ENCODE measurements at regions not wholly inside any gene's neighbourhood (a gene's known extent, or its start where the extent isn't known, plus 50 kb on each side); places are given as distances from the start of the nearest gene placed in this dataset.
"Not testable (repeated sequence)": the region's sequence is repeated elsewhere in the genome, so short reads cannot be mapped to it uniquely, and the experiment has no call there.

DNA sequence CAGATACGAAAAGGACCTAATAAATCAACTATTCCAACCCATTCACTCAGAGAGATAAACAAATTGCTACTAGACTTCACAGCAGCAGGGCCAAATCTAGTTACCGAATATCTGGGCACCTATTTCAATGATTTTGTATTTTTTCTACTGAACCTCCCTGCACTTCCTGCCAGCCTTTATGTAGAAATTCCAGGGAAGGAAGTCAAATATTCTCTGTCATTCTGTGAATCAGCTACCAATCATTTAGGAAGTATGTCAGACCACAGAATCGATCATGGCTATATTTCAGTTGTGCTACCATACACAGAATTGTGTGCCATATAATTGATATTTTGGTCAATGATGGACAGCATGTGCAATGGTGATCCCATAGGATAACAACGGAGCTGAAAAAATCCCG is 109.6 kb upstream of the SPOPL start:
- ChIA-PET POLR2A (no interaction called here), CTCF (no interaction called here)
- Mint-ChIP-seq H3K36me3 (ENCODE audit: low read depth) (no peaks in the 10 kb centered on the region), H3K27me3 (no peaks in the 10 kb centered on the region), H3K9me3 (no peaks in the 10 kb centered on the region), H3K4me3 (no peak overlapping the region), H3K27ac (no peak overlapping the region), H3K4me1 (no peaks in the 10 kb centered on the region)
- DNase-seq: no peak

DNA sequence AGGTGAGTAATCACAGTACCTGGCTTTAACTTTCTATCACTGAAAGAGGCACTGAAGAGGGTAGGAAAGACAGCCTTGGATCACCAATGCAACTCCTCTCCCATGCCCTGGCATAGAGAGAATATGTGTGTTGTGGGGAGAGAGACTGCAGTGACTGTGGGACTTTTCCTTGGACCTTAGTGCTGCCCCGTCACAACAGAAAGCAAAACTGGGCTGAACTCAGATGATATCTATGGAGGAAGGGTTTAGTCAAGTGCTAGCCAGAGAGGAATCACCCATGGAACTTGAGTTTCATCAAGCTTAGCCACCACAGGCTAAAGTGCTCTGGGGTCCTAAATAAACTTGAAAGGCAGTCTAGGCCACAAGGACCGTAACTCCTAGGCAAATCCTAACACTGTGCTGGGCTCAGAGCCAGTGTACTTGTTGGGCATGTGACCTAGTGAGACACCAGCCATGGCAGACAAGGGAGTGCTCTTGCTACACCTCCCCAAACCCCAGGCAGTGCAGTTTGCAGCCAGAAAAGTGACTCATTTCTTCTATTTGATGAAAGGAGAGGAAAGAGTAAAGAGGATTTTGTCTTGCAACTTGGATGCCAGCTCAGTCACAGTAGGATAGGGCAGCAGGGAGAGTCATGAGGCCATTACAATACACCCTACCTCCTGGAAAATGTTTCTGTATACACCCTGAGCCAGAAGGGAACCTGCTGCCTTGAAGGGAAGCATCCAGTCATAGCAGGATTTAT is 105.8 kb upstream of the SPOPL start:
- no peaks in the 10 kb centered on the region for H3K4me1 Mint-ChIP-seq
- POLR2A ChIA-PET: no interaction called here
- CTCF ChIA-PET: no interaction called here
- H3K9me3 Mint-ChIP-seq: no peaks in the 10 kb centered on the region
- no peak overlapping the region for H3K27ac Mint-ChIP-seq
- no peaks in the 10 kb centered on the region for H3K36me3 Mint-ChIP-seq (ENCODE audit: low read depth)
- no peak for DNase-seq
- no peaks in the 10 kb centered on the region for H3K27me3 Mint-ChIP-seq
- no peak overlapping the region for H3K4me3 Mint-ChIP-seq

DNA sequence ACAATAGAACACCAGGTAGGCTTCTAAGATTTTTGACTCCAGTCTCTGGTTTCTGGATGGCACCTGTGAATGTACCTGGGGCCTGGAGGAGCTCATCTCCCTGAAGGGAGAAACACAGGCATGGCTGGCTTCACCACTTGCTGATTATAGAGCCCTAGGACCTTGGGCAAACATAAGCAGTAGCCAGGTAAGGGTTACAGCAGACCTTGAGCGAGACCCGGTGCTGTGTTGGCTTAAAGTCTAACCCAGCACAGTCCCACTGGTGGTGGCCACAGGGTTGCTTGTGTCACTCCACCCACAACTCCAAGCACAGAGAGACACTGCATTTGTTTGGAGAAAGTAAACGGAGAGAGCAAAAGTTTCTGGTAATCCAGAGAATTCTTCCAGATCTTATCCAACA is 104.7 kb upstream of the SPOPL start:
- no peak for DNase-seq
- Mint-ChIP-seq H3K4me3 (no peak overlapping the region), H3K9me3 (no peaks in the 10 kb centered on the region), H3K27me3 (no peaks in the 10 kb centered on the region), H3K27ac (no peak overlapping the region), H3K36me3 (ENCODE audit: low read depth) (no peaks in the 10 kb centered on the region), H3K4me1 (no peaks in the 10 kb centered on the region)
- ChIA-PET CTCF (no interaction called here), POLR2A (no interaction called here)

DNA sequence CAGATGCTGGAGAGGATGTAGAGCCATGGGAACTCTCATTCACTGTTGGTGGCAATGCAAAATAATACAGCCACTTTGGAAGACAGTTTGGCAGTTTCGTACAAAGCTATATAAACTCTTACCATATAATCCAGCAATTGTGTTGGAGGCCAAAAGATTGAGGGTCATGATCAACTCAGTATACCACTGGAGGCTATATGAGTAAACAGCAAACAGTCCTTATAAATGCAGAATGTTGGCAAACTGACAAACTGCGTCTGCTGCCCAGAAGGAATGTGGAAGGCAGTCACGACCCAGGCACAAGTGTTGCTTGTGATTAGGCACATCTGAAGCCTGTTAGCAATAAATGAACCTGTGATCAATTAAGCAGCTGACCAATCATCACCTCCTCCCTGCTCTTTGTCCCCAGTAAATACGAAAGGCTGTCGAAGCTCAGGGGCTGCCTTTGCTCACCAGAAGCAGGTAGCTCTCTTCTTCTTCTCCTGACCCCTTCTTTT is 98.1 kb upstream of the SPOPL start:
- H3K27ac Mint-ChIP-seq: no peak overlapping the region
- no peaks in the 10 kb centered on the region for H3K36me3 Mint-ChIP-seq (ENCODE audit: low read depth)
- H3K27me3 Mint-ChIP-seq: no peaks in the 10 kb centered on the region
- POLR2A ChIA-PET: no interaction called here
- CTCF ChIA-PET: no interaction called here
- H3K4me1 Mint-ChIP-seq: no peaks in the 10 kb centered on the region
- H3K9me3 Mint-ChIP-seq: no peaks in the 10 kb centered on the region
- no peak for DNase-seq
- no peak overlapping the region for H3K4me3 Mint-ChIP-seq

DNA sequence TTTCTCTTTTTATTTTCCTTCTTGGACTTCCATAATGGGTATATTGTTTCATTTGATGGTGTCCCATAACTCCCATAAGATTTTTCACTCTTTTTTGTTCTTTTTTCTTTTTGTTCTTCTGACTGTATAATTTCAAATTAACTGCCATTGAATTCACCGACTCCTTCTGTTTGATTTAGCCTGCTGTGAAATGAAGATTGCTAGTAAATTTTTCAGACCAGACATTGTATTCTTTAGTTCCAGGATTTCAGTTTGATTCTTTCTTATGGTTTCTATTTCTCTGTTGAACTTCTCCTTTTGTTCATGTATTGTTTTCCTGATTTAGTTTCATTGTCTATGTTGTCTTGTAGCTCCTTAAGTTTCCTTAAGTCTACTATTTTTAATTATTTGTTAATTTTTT is 87.6 kb upstream of the SPOPL start:
- POLR2A ChIA-PET: no interaction called here
- Mint-ChIP-seq H3K4me3 (no peak overlapping the region), H3K4me1 (no peaks in the 10 kb centered on the region), H3K27me3 (no peaks in the 10 kb centered on the region), H3K9me3 (peaks cover 17% of the 10 kb centered on the region), H3K36me3 (ENCODE audit: low read depth) (no peaks in the 10 kb centered on the region), H3K27ac (no peak overlapping the region)
- CTCF ChIA-PET: no interaction called here
- no peak for DNase-seq

DNA sequence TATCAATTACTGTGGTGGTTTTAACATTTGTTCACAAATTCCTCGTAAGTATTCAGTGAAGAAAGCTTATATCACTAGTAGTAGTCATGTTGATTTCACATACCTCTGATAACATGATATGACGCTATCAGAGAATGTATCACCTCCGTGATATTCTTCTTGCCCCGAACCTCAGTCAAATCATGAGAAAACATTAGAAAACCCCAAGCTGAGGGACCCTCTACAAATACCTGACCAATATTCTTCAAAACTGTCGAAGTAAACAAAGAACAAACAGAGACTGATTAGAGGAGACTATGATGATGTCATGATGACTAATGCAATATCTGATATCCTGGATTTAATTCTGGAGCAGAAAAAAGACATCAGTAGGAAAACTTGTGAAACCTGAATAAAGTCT is 85.6 kb upstream of the SPOPL start:
- DNase-seq: no peak
- ChIA-PET CTCF (no interaction called here), POLR2A (no interaction called here)
- Mint-ChIP-seq H3K9me3 (peaks cover 15% of the 10 kb centered on the region), H3K27me3 (no peaks in the 10 kb centered on the region), H3K27ac (no peak overlapping the region), H3K4me3 (no peak overlapping the region), H3K4me1 (no peaks in the 10 kb centered on the region), H3K36me3 (ENCODE audit: low read depth) (no peaks in the 10 kb centered on the region)

DNA sequence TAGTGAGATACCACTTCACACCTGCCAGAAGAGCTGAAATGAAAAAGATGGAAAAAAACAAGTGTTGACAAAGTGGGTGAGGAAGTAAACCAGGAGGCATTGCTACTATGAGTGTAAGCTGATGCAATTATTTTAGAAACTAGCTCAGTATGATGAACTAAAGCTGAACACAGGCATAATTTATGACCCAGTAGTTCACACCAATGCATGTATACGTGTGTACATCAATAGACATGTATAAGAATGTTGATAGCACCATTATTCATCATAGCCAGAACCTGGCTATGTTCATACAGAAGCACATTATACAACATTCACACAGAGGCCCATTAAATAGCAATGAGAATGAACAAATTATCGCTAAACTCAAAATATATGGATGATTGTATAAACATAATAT is 83.1 kb upstream of the SPOPL start:
- POLR2A ChIA-PET: no interaction called here

DNA sequence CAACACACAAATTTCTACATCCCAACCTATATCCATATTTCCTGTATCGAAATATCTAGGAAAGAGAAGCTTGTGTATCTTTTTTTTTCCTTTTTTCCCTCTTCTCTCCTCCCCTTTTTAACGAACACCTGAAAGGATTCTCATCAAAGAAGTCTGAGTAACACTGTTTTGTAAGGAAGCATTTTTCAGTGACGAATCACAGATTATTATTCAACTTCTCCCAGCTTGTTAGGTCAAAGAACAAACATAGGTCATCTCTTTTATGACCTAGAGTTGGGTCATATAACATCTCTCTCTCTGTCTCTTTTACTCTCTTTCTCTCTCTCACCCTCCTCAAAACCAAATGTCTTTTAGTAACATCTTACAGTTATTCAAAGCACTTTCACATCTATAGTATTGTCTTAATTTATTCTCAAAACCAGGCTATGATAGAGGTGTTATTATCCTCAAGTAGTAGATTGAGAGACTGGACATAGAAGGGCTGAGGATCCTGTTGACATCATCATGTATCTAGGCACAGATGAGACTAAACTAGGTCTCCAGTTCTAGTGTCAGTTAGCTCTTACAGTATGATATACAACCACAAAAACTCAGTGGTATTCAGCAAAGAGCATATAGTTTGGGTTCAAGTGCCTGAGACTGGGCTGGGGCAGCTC is 80.1 kb upstream of the SPOPL start:
- H3K27ac Mint-ChIP-seq: no peak overlapping the region
- POLR2A ChIA-PET: no interaction called here
- no peak overlapping the region for H3K4me3 Mint-ChIP-seq
- CTCF ChIA-PET: no interaction called here
- no peak for DNase-seq
- H3K9me3 Mint-ChIP-seq: peaks cover 9% of the 10 kb centered on the region
- no peaks in the 10 kb centered on the region for H3K4me1 Mint-ChIP-seq
- no peaks in the 10 kb centered on the region for H3K36me3 Mint-ChIP-seq (ENCODE audit: low read depth)
- peaks cover 2% of the 10 kb centered on the region for H3K27me3 Mint-ChIP-seq

More for the DNA sequence above, 83.1 kb upstream of the SPOPL start:
- H3K27me3 Mint-ChIP-seq: no peaks in the 10 kb centered on the region
- no peaks in the 10 kb centered on the region for H3K36me3 Mint-ChIP-seq (ENCODE audit: low read depth)
- H3K27ac Mint-ChIP-seq: no peak overlapping the region
- no peak overlapping the region for H3K4me3 Mint-ChIP-seq
- CTCF ChIA-PET: interaction anchor here (1.0 kb wide), 1 partner anchor 17 kb away, joined by 3 read pairs; no protein-coding TSS in a partner anchor
- DNase-seq: no peak
- no peaks in the 10 kb centered on the region for H3K4me1 Mint-ChIP-seq
- peaks cover 9% of the 10 kb centered on the region for H3K9me3 Mint-ChIP-seq

DNA sequence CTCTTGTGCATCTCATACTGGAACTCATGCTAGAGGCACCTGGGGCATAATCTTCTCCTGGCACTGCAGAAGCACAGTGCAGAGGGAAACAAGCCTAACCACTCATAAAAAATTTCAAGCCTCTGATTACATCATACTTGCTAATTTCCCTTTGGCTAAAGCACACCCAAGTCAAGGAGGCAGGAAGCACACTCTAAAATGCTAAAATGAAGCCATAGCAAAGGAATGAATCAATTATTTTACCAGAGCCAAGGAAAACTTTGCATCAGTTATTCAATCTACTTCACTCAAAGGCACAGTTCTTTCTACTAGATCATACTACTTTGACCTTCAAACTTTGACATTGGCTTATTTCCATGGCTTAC is 79.6 kb upstream of the SPOPL start:
- CTCF ChIA-PET: no interaction called here
- POLR2A ChIA-PET: no interaction called here
- Mint-ChIP-seq H3K36me3 (ENCODE audit: low read depth) (no peaks in the 10 kb centered on the region), H3K4me1 (no peaks in the 10 kb centered on the region), H3K4me3 (no peak overlapping the region), H3K27me3 (peaks cover 2% of the 10 kb centered on the region), H3K27ac (no peak overlapping the region), H3K9me3 (peaks cover 12% of the 10 kb centered on the region)
- DNase-seq: no peak

DNA sequence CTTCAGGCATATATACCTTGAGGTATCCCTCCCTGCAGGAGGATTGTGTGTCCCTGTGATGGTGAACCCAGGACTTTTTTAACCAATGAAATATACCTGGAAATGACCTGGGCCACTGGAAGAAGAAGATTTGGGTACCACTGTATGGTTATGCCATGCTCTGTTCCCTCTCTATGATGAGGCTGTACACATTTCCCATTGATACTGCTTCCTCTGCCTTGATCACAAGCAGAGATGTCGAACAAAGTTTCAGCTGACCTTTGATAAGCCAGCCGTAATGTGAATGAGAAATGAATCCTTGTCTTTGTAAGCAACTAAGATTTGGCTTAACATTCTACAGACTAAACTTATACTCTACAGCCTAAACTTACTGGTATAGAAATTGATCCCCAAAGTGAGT is 78.4 kb upstream of the SPOPL start:
- no peak overlapping the region for H3K27ac Mint-ChIP-seq
- ChIA-PET POLR2A (no interaction called here), CTCF (no interaction called here)
- DNase-seq: no peak
- no peaks in the 10 kb centered on the region for H3K4me1 Mint-ChIP-seq
- H3K4me3 Mint-ChIP-seq: no peak overlapping the region
- H3K9me3 Mint-ChIP-seq: peaks cover 12% of the 10 kb centered on the region
- peaks cover 2% of the 10 kb centered on the region for H3K27me3 Mint-ChIP-seq
- no peaks in the 10 kb centered on the region for H3K36me3 Mint-ChIP-seq (ENCODE audit: low read depth)

DNA sequence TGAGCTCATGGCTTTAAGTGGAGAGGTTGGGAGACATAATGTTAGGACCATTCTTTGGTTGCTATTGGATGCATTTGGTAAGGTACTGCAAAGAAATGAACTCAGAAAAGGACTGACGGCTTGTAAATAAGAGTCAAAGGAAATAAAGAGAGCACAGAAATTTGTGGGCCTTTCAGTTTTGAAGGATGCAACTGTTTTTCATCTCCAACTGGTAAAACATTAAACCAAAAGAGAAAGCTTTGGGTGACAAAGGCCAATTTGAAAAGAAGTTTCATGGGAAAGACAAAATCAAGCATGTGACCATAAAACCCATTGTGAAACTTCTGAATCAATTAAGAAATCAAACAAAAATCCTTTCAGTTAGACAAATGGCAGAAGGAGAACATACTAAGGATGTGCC is 77.8 kb upstream of the SPOPL start:
- POLR2A ChIA-PET: no interaction called here
- H3K27me3 Mint-ChIP-seq: peaks cover 2% of the 10 kb centered on the region
- CTCF ChIA-PET: no interaction called here
- no peak for DNase-seq
- H3K27ac Mint-ChIP-seq: no peak overlapping the region
- no peaks in the 10 kb centered on the region for H3K4me1 Mint-ChIP-seq
- no peak overlapping the region for H3K4me3 Mint-ChIP-seq
- no peaks in the 10 kb centered on the region for H3K36me3 Mint-ChIP-seq (ENCODE audit: low read depth)
- peaks cover 12% of the 10 kb centered on the region for H3K9me3 Mint-ChIP-seq

DNA sequence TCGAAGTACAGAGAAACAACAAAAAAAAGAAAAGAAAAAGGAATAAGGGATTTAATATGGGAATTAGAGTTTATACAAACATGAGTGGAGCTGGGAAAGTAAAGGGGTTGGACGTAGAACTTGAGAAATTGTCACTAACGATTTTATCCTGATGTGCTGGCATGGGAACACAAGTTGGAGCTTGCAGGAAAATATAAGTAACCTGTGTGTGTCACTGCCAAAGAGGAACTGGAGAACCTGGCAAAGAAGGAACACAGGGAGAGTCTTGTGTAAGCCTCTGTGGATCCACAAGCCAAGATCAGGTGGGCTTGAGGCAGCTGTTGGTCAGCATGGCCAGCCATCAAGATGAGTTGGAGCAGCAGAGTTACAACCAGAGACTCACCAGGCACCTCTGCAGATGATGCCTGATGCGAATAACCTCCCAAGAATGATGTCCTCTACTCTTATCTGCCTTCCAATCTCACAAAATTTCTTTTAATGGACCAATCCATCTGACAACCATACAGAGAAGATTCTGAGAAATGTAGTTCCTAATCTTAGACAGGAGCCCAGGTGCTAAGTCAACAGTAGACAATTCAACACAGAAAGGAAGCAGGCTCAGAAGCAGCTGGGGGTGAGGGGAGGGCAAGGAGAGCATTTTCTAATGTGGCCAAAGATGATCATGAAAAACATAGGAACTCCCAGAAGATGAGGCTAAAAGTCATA is 77.0 kb upstream of the SPOPL start:
- no peaks in the 10 kb centered on the region for H3K36me3 Mint-ChIP-seq (ENCODE audit: low read depth)
- peaks cover 12% of the 10 kb centered on the region for H3K9me3 Mint-ChIP-seq
- no peaks in the 10 kb centered on the region for H3K4me1 Mint-ChIP-seq
- H3K27ac Mint-ChIP-seq: no peak overlapping the region
- DNase-seq: no peak
- ChIA-PET POLR2A (no interaction called here), CTCF (no interaction called here)
- H3K27me3 Mint-ChIP-seq: peaks cover 2% of the 10 kb centered on the region
- H3K4me3 Mint-ChIP-seq: no peak overlapping the region

DNA sequence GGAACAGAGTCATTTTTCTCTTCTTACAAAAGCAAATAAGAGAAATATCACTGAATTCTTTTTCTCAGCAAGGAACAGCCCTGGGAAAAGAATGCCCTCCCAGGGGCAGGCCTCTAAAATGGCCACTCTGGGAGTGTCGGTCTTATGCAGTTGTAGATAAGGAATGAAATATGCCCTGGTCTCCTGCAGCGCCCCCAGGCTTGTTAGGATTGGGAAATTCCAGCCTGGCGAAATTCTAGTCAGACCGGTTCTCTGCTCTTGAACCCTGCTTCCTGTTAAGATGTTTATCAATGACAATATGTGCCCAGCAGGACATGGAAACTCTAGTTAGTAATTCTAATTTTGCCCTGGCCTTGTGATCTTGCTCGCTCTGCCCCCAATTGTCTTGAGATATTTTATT is 75.5 kb upstream of the SPOPL start:
- H3K4me3 Mint-ChIP-seq; DNase-seq; POLR2A ChIA-PET; H3K27me3 Mint-ChIP-seq; H3K27ac Mint-ChIP-seq; H3K36me3 Mint-ChIP-seq (ENCODE audit: low read depth); CTCF ChIA-PET; H3K4me1 Mint-ChIP-seq: not testable (repeated sequence)
- peaks cover 12% of the 10 kb centered on the region for H3K9me3 Mint-ChIP-seq
